Chondrocyte (in vitro differentiated cells): ENCODE measurements at regions not wholly inside any gene's neighbourhood (a gene's known extent, or its start where the extent isn't known, plus 50 kb on each side); places are given as distances from the start of the nearest gene placed in this dataset.

Source experiments
- DNase-seq: peaks from one replicate; pipeline ENCODE4 v3.0.0; 2021; ENCODE audit warnings: mixed read lengths, low spot score
- H3K27ac Mint-ChIP-seq: one replicate; pipeline ENCODE4 v1.8.0; 2021; ENCODE audit warnings: mild to moderate bottlenecking, moderate library complexity, mixed read lengths; ENCODE audit not compliant: unreplicated experiment
- H3K27me3 Mint-ChIP-seq: 2 replicates; pipeline ENCODE4 v1.8.0; 2021; ENCODE audit warnings: low read depth, mixed read lengths
- H3K36me3 Mint-ChIP-seq: 2 replicates; pipeline ENCODE4 v1.8.0; 2021; ENCODE audit warnings: low read depth, mixed read lengths
- H3K4me1 Mint-ChIP-seq: 2 replicates; pipeline ENCODE4 v1.8.0; 2021; ENCODE audit warnings: low read depth, mild to moderate bottlenecking, mixed read lengths
- H3K4me3 Mint-ChIP-seq: one replicate; pipeline ENCODE4 v1.8.0; 2021; ENCODE audit warnings: mild to moderate bottlenecking, moderate library complexity, mixed read lengths; ENCODE audit not compliant: unreplicated experiment
- H3K9me3 Mint-ChIP-seq: 2 replicates; pipeline ENCODE4 v1.8.0; 2021; ENCODE audit warnings: low read depth, mixed read lengths
- CTCF ChIP-seq: fragments of 200-600 bp; sonication (generic); IDR thresholded peaks from 2 replicates; pipeline ENCODE4 v1.5.0; 2021; ENCODE audit warnings: antibody characterized with exemption, mild to moderate bottlenecking, moderate library complexity

- H3K36me3 Mint-ChIP-seq: no peaks in the 10 kb centered on the region
- DNase-seq: no peak
- H3K4me3 Mint-ChIP-seq: no peak overlapping the region
- H3K27me3 Mint-ChIP-seq: peaks cover 6% of the 10 kb centered on the region
- H3K27ac Mint-ChIP-seq: no peak overlapping the region
- no peak for TF ChIP-seq CTCF
- no peaks in the 10 kb centered on the region for H3K4me1 Mint-ChIP-seq
- H3K9me3 Mint-ChIP-seq: no peaks in the 10 kb centered on the region
These were observed 228.6 kb downstream of the TJP1 start for GRCh38 chr15:29593629-29594028.

- no peak overlapping the region for H3K4me3 Mint-ChIP-seq
- H3K36me3 Mint-ChIP-seq: no peaks in the 10 kb centered on the region
- H3K27me3 Mint-ChIP-seq: peaks cover 6% of the 10 kb centered on the region
- H3K9me3 Mint-ChIP-seq: no peaks in the 10 kb centered on the region
- no peak for TF ChIP-seq CTCF
- no peak overlapping the region for H3K27ac Mint-ChIP-seq
- no peak for DNase-seq
- no peaks in the 10 kb centered on the region for H3K4me1 Mint-ChIP-seq
These were observed 229.2 kb downstream of the TJP1 start for GRCh38 chr15:29593111-29593510.

- Mint-ChIP-seq H3K27me3 (peaks cover 6% of the 10 kb centered on the region), H3K9me3 (no peaks in the 10 kb centered on the region), H3K4me3 (no peak overlapping the region), H3K4me1 (no peaks in the 10 kb centered on the region), H3K27ac (no peak overlapping the region), H3K36me3 (no peaks in the 10 kb centered on the region)
- TF ChIP-seq CTCF: no peak
- DNase-seq: no peak
These were observed 231.6 kb downstream of the TJP1 start for GRCh38 chr15:29590701-29591100.

- H3K27ac Mint-ChIP-seq: no peak overlapping the region
- no peak for DNase-seq
- no peaks in the 10 kb centered on the region for H3K36me3 Mint-ChIP-seq
- no peak overlapping the region for H3K4me3 Mint-ChIP-seq
- no peaks in the 10 kb centered on the region for H3K9me3 Mint-ChIP-seq
- H3K27me3 Mint-ChIP-seq: peaks cover 6% of the 10 kb centered on the region
- TF ChIP-seq CTCF: no peak
- no peaks in the 10 kb centered on the region for H3K4me1 Mint-ChIP-seq
These were observed 232.3 kb downstream of the TJP1 start for GRCh38 chr15:29589975-29590374.

GRCh38 chr15:29589416-29589815 lies 232.9 kb downstream of the TJP1 start:
- Mint-ChIP-seq H3K27ac (no peak overlapping the region), H3K9me3 (no peaks in the 10 kb centered on the region), H3K27me3 (peaks cover 6% of the 10 kb centered on the region), H3K36me3 (no peaks in the 10 kb centered on the region), H3K4me1 (no peaks in the 10 kb centered on the region), H3K4me3 (no peak overlapping the region)
- no peak for DNase-seq
- TF ChIP-seq CTCF: no peak
